ENCODE measurements at regions not wholly inside any gene's neighbourhood (a gene's known extent, or its start where the extent isn't known, plus 50 kb on each side); places are given as distances from the start of the nearest gene placed in this dataset.
"Not testable (repeated sequence)": the region's sequence is repeated elsewhere in the genome, so short reads cannot be mapped to it uniquely, and the experiment has no call there.

DNA sequence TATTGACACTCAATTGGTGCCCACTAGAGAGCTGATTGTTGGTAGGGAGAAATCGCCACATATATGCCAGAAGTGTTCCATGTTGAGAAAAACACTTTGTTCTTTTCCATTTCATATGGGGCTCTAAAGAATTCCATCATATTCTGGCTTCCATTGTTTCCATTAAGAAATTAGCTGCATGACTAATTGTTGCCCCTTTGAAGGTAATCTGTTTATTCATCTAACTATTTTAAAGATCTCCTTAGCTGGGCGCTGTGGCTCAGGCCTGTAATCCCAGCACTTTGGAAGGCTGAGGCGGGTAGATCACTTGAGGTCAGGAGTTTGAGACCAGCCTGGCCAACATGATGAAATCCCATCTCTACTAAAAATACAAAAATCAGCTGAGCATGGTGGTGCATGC, 109.9 kb downstream of the MRPL14 start:
- TF ChIP-seq, protein P1, sequence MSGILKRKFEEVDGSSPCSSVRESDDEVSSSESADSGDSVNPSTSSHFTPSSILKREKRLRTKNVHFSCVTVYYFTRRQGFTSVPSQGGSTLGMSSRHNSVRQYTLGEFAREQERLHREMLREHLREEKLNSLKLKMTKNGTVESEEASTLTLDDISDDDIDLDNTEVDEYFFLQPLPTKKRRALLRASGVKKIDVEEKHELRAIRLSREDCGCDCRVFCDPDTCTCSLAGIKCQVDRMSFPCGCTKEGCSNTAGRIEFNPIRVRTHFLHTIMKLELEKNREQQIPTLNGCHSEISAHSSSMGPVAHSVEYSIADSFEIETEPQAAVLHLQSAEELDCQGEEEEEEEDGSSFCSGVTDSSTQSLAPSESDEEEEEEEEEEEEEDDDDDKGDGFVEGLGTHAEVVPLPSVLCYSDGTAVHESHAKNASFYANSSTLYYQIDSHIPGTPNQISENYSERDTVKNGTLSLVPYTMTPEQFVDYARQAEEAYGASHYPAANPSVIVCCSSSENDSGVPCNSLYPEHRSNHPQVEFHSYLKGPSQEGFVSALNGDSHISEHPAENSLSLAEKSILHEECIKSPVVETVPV (CRISPR knock-in tag; IDR thresholded peaks at IDR 0.05) = not testable (repeated sequence)
- not testable (repeated sequence) for TF ChIP-seq TOX (CRISPR knock-in tag; IDR thresholded peaks at IDR 0.05; ENCODE audit: borderline replicate concordance)
